Choroid plexus epithelial cell (primary cell): ENCODE measurements at regions not wholly inside any gene's neighbourhood (a gene's known extent, or its start where the extent isn't known, plus 50 kb on each side); places are given as distances from the start of the nearest gene placed in this dataset.
A peak's percentile ranks its signal among the peaks of the same experiment; 100 is the strongest.

Experiments
- DNase-seq: peaks from one replicate; pipeline ENCODE4 v3.0.0-alpha.2; 2010; ENCODE audit warnings: low read depth
- H3K4me3 ChIP-seq: 2 replicates; pipeline ENCODE4 v1.5.1; 2011; ENCODE audit warnings: low read depth, mild to moderate bottlenecking, control low read depth, low read length, moderate library complexity
- TF ChIP-seq, protein P1 (sequence below): conservative IDR thresholded peaks from 2 replicates; pipeline ENCODE4 v1.5.1; 2011; ENCODE audit warnings: low read depth, mild to moderate bottlenecking, control low read depth, inconsistent platforms, low read length, moderate library complexity

DNA sequence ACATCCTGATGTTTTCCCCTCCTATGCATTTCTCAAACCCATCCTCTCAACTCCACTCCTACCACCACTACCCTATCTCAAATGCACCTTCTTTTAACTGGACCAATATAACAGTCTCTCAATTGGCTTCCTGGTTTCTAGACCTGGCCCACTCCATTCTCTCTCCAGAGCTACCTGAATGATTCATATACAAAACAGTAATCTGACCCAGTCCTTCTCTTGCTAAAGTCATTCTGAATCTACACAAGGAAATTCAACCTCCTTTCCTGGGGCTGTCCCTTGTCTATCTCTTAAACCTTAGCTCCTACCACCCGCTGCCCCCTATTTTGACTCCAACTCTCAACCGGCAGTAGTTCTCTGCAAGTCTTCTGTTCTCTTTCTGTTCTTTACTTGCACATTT lies 97.2 kb downstream of the PCSK1 start:
- peak; percentile 45 for DNase-seq

DNA sequence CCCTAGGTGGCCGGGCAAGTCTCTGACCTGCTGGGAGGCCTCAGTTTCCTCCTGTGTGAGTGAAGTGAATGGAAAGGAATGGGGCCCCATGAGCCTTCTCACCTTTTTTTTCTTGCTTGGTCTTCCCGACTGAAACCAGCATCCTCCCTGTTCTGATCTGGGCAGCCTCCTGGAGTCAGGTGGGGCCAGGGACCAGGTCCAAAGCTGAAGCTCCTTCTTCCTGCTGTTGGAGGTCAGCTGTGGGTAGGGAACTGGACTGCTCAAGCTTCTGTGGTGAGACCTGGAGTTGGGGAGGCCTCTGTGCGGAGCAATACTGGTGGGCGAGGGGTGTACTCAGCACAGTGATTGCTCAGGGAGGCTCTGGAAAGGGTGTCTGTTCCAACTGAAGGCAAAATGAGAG lies 99.7 kb downstream of the PCSK1 start:
- TF ChIP-seq, protein P1, sequence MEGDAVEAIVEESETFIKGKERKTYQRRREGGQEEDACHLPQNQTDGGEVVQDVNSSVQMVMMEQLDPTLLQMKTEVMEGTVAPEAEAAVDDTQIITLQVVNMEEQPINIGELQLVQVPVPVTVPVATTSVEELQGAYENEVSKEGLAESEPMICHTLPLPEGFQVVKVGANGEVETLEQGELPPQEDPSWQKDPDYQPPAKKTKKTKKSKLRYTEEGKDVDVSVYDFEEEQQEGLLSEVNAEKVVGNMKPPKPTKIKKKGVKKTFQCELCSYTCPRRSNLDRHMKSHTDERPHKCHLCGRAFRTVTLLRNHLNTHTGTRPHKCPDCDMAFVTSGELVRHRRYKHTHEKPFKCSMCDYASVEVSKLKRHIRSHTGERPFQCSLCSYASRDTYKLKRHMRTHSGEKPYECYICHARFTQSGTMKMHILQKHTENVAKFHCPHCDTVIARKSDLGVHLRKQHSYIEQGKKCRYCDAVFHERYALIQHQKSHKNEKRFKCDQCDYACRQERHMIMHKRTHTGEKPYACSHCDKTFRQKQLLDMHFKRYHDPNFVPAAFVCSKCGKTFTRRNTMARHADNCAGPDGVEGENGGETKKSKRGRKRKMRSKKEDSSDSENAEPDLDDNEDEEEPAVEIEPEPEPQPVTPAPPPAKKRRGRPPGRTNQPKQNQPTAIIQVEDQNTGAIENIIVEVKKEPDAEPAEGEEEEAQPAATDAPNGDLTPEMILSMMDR: no peak
- no peak for DNase-seq
- no peak overlapping the region for H3K4me3 ChIP-seq

More for the DNA sequence above, 97.2 kb downstream of the PCSK1 start:
- TF ChIP-seq, protein P1: no peak
- H3K4me3 ChIP-seq: no peak overlapping the region

DNA sequence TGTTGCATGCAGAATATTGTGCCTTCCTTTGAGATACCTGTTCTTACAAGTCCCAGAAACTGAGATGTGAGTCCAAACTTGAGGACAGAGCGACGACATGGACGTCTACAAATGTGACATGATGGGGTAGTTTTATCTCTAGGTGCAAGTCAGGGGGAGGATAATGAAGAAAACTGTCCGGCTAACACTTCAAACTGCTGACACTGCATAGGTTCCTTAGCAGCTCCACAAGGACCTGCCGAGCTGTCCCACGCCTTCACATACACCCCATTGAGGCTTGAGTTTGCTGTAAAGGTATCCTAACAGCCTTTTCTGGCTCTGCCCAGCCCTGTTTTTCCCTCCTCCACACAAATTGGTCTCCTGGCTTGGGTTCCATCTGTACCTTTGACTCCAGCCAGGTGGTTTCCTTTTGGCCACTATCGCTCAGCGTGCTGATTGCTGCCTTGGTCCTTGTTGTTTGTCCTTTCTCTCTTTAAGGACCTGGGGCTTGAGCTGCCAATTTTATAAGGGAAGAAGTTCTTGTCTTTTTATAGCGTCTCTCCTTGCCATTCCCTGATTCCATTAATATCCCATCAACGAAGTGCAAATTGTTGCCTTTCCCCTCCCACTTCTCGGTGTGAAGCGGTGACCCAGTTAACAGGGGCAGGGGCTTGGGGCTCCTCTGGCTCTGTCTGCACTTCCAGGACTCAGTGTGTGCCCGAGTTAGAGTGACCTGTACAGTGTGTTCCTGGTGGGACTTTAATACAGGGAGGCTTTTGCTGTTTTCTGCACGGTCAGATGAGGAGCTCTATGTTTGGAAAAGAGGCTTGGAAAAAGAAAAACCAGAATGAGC lies 100.3 kb downstream of the PCSK1 start:
- H3K4me3 ChIP-seq: no peak overlapping the region
- TF ChIP-seq, protein P1: no peak
- DNase-seq: no peak

DNA sequence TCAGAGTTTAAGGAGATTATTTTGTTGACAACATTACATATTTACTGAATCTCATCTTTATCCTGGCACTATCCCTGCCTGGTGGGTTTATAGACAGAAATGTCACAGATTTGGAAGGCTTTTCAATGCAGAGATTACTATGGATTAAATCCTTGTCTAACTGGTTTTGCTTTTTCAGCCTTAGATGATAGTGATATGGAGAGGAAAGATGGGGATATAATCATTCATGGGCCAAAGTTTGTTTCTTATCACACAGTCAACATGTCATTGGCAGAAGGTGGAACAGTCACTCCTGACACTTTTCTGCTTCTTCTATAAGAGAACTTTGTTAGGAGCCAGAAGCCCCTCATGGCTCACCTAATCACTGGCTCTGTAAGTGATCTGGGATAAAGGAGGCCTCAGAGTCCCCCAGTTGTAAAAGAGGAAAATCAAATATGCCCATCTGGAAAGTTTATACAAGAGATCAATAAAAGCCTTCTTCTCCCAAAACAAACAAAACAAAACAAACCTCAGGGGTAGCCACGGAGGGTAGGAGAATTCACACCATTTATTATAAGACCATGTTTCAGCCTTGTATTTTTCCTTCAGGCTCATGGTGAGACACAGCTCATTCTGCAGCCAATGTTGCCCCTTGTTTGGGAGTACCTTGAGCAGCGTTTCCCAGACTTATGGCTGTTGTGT lies 101.2 kb downstream of the PCSK1 start:
- no peak overlapping the region for H3K4me3 ChIP-seq
- TF ChIP-seq, protein P1: no peak
- no peak for DNase-seq

DNA sequence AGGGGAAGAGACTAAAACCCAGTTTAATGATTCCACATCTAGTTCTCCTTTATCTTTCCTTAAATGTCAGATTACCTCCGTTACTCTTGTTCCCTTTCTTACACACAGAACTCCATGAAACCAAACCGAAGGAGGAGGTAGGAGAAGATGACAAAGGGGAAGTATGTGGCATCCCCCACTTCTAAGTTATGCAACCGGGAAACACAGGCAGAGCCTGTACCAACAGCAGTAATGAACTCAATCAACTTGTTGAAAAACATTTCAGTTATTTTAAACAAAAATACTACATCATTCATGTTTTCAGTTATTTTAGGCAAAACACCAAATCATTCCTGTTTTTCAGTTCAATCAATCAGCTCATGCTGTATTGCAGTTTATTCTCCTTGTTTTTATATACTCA lies 101.8 kb downstream of the PCSK1 start:
- peak; percentile 52 for DNase-seq
- H3K4me3 ChIP-seq: no peak overlapping the region
- TF ChIP-seq, protein P1: no peak

DNA sequence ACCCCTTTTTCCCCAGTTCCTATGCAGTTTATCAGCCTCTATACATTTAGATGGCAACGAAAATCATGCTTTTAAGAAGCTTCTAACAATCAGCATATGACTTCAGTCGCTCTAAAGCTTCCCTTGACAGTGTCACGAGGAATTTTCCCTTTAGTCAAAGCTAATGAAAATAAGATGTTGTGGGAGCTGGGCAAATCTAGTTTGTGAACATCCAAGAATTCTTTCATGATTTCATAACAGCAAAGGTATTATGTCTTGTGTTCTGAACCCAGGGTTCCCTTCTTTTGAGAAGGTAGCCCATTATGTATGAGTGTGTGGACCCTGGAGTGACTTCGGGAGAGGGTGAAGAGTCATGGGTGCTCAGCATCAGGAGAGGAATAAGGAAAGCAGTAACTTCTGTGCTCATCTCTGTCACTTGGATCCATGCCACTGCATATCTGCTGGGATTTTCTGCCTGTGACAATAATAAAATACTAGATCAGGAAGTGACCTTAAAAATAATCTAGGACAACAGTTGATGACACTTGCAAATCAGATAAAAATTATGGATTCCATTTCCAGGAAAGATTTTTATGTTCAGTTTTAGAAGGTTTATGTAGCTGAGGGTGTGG lies 102.4 kb downstream of the PCSK1 start:
- H3K4me3 ChIP-seq: no peak overlapping the region
- no peak for DNase-seq
- TF ChIP-seq, protein P1: no peak
